ENCODE measurements at regions not wholly inside any gene's neighbourhood (a gene's known extent, or its start where the extent isn't known, plus 50 kb on each side); places are given as distances from the start of the nearest gene placed in this dataset.

GRCh38 chr1:118618618-118619340, 369.4 kb downstream of the TBX15 start:
- H3K4me3 Mint-ChIP-seq = no peak overlapping the region
- H3K4me1 Mint-ChIP-seq = no peaks in the 10 kb centered on the region
- intact Hi-C loops (cut with micrococcal nuclease) = no loop called here
- DNase-seq = no peak
- peaks cover 10% of the 10 kb centered on the region for H3K36me3 Mint-ChIP-seq
- H3K36me3 ChIP-seq (ENCODE audit: control insufficient read depth, insufficient read depth, low read length) = no peaks in the 10 kb centered on the region
- WGBS (ENCODE audit: insufficient coverage) = 89% methylated on average over 3 of the region's 3 CpGs
- H3K27me3 Mint-ChIP-seq (ENCODE audit: low read depth in 2 of 2) = no peaks in the 10 kb centered on the region
- no peak for ATAC-seq
- H3K27ac Mint-ChIP-seq = no peak overlapping the region
- H3K27ac ChIP-seq (ENCODE audit: low read length) = no peak overlapping the region
- TF ChIP-seq, protein P1, sequence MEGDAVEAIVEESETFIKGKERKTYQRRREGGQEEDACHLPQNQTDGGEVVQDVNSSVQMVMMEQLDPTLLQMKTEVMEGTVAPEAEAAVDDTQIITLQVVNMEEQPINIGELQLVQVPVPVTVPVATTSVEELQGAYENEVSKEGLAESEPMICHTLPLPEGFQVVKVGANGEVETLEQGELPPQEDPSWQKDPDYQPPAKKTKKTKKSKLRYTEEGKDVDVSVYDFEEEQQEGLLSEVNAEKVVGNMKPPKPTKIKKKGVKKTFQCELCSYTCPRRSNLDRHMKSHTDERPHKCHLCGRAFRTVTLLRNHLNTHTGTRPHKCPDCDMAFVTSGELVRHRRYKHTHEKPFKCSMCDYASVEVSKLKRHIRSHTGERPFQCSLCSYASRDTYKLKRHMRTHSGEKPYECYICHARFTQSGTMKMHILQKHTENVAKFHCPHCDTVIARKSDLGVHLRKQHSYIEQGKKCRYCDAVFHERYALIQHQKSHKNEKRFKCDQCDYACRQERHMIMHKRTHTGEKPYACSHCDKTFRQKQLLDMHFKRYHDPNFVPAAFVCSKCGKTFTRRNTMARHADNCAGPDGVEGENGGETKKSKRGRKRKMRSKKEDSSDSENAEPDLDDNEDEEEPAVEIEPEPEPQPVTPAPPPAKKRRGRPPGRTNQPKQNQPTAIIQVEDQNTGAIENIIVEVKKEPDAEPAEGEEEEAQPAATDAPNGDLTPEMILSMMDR (IDR thresholded peaks at IDR 0.05) = no peak
- no peak overlapping the region for H3K4me3 ChIP-seq (ENCODE audit: low read length)
- H3K9me3 ChIP-seq (ENCODE audit: control insufficient read depth, insufficient read depth, low read length) = peaks cover 9% of the 10 kb centered on the region
- H3K4me1 ChIP-seq (ENCODE audit: control insufficient read depth, insufficient read depth, low read length) = no peaks in the 10 kb centered on the region
- peaks cover 17 to 23% of the 10 kb centered on the region in 2 donors for H3K9me3 Mint-ChIP-seq
- H3K27me3 ChIP-seq (ENCODE audit: control insufficient read depth, insufficient read depth, low read length) = no peaks in the 10 kb centered on the region

DNA sequence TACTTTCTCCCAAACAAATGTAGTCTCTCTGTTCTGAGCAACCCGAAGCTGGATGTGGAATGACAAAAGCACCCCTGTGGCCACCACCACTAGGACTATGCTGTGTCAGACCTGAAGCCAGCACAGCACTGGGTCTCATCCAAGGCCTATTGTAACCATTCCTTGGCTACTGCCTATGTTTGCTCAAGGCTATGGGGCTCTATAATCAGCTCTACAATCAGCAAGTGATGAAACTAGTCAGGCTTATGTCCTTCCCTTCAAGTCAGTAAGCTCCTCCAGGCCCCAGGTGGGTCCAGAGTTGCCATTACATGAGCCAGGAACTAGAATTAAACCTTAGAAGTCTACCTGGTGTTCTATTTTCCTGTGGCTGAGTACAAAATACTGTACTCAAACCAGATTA, 370.2 kb downstream of the TBX15 start:
- no peaks in the 10 kb centered on the region for H3K4me1 ChIP-seq (ENCODE audit: control insufficient read depth, insufficient read depth, low read length)
- no peak for ATAC-seq
- no peaks in the 10 kb centered on the region for H3K36me3 ChIP-seq (ENCODE audit: control insufficient read depth, insufficient read depth, low read length)

DNA sequence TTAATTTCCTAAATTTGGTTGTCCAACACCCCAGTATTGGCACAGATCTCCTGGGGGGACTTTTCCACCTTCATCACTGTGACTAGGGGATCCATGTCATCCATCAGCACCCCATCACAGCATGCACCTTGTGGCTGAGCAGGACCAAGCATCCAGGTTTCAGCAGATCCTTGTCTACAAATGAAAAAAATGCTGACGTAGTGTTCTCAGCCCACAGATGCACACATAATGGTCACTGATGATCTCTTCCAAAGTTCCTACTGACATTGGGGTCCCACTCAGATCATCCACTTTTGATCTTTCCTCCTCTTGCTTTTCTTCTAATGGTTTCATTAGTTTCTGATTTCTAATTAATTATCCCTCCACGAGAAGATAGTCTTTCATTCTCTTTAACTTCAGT, 373.1 kb downstream of the TBX15 start:
- 92% methylated on average over 1 of the region's 2 CpGs for WGBS (ENCODE audit: insufficient coverage)
- peaks cover 13% of the 10 kb centered on the region for H3K9me3 ChIP-seq (ENCODE audit: control insufficient read depth, insufficient read depth, low read length)
- Mint-ChIP-seq H3K4me1 (no peaks in the 10 kb centered on the region), H3K27me3 (ENCODE audit: low read depth in 2 of 2) (no peaks in the 10 kb centered on the region), H3K27ac (no peak overlapping the region), H3K4me3 (no peak overlapping the region), H3K9me3 (peaks cover 14 to 33% of the 10 kb centered on the region in 2 donors), H3K36me3 (peaks cover 10% of the 10 kb centered on the region)
- no peak overlapping the region for H3K27ac ChIP-seq (ENCODE audit: low read length)
- H3K4me1 ChIP-seq (ENCODE audit: control insufficient read depth, insufficient read depth, low read length) = no peaks in the 10 kb centered on the region
- TF ChIP-seq, protein P1 (IDR thresholded peaks at IDR 0.05) = no peak
- no peak overlapping the region for H3K4me3 ChIP-seq (ENCODE audit: low read length)
- ATAC-seq (no peak), DNase-seq (no peak)
- intact Hi-C loops (cut with micrococcal nuclease) = no loop called here
- no peaks in the 10 kb centered on the region for H3K27me3 ChIP-seq (ENCODE audit: control insufficient read depth, insufficient read depth, low read length)
- no peaks in the 10 kb centered on the region for H3K36me3 ChIP-seq (ENCODE audit: control insufficient read depth, insufficient read depth, low read length)

More for the DNA sequence above, 370.2 kb downstream of the TBX15 start:
- no peak overlapping the region for H3K4me3 ChIP-seq (ENCODE audit: low read length)
- no peak overlapping the region for H3K4me3 Mint-ChIP-seq
- no peak overlapping the region for H3K27ac ChIP-seq (ENCODE audit: low read length)
- peaks cover 10% of the 10 kb centered on the region for H3K36me3 Mint-ChIP-seq
- TF ChIP-seq, protein P1 (IDR thresholded peaks at IDR 0.05) = no peak
- no peaks in the 10 kb centered on the region for H3K4me1 Mint-ChIP-seq
- intact Hi-C loops (cut with micrococcal nuclease) = no loop called here
- WGBS (ENCODE audit: insufficient coverage) = 31% methylated on average over 1 of the region's 1 CpG
- peaks cover 9% of the 10 kb centered on the region for H3K9me3 ChIP-seq (ENCODE audit: control insufficient read depth, insufficient read depth, low read length)
- peaks cover 17 to 23% of the 10 kb centered on the region in 2 donors for H3K9me3 Mint-ChIP-seq
- H3K27ac Mint-ChIP-seq = no peak overlapping the region
- DNase-seq = no peak
- H3K27me3 Mint-ChIP-seq (ENCODE audit: low read depth in 2 of 2) = no peaks in the 10 kb centered on the region
- no peaks in the 10 kb centered on the region for H3K27me3 ChIP-seq (ENCODE audit: control insufficient read depth, insufficient read depth, low read length)

Data from natural killer cell (primary cell).